HG02870 (cell line): ENCODE measurements at regions not wholly inside any gene's neighbourhood (a gene's known extent, or its start where the extent isn't known, plus 50 kb on each side); places are given as distances from the start of the nearest gene placed in this dataset.

Experiments
- ATAC-seq: cut with Tn5 transposase; IDR thresholded peaks from one replicate; pipeline ENCODE4 v1.9.1; 2021; ENCODE audit warnings: mild to moderate bottlenecking, moderate library complexity; ENCODE audit not compliant: unreplicated experiment

DNA sequence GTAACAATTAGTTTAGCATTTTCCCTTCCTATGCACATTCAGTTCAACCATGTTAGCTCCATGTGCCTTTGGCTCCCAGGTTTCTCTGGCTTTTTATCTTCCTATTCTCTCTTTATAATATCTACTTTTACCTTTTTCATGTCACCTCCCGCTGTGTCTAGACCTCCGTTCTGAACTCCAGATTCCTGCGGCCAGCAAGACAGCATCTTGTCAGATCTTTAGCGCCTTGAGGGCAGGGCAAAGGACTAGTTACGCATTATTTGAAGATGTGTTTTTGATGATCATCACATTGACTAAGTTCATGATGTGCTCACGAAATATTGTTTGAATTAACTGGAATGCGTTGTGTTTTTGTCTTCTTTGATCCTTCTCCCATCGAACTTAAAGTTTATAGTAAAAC, 1126.8 kb downstream of the CDH11 start:
- no peak for ATAC-seq

- no peak for ATAC-seq
Observed at GRCh38 chr16:63983401-63983800, 1138.5 kb downstream of the CDH11 start.

GRCh38 chr16:63982741-63983140, 1139.1 kb downstream of the CDH11 start:
- ATAC-seq = no peak

GRCh38 chr16:63982110-63982509, 1139.8 kb downstream of the CDH11 start:
- no peak for ATAC-seq

- ATAC-seq = no peak
Observed at GRCh38 chr16:63981639-63982038, 1140.2 kb downstream of the CDH11 start.

- ATAC-seq = no peak
Observed at GRCh38 chr16:63980763-63981162, 1141.1 kb downstream of the CDH11 start.

DNA sequence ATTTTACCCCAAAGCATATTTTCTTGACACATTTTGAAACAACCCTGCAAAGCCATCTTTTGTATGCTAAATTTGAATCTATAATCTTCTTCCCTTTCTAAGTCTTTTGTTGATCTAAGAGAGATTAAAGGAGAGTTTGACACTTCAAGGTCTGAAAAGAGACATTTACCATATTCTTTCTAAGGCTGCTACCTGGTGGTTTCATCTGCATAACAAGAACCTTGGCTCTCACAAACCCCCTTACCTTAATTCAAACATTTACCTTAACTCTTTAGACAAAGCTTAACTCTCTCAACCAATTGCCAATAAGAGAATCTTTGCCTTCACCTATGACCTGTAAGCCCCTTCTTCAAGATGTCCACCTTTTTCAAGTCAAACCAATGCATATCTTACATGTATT, 1143.6 kb downstream of the CDH11 start:
- ATAC-seq = no peak

GRCh38 chr16:63976345-63976744, 1145.5 kb downstream of the CDH11 start:
- ATAC-seq = no peak

GRCh38 chr16:63975669-63976068, 1146.2 kb downstream of the CDH11 start:
- ATAC-seq = no peak

DNA sequence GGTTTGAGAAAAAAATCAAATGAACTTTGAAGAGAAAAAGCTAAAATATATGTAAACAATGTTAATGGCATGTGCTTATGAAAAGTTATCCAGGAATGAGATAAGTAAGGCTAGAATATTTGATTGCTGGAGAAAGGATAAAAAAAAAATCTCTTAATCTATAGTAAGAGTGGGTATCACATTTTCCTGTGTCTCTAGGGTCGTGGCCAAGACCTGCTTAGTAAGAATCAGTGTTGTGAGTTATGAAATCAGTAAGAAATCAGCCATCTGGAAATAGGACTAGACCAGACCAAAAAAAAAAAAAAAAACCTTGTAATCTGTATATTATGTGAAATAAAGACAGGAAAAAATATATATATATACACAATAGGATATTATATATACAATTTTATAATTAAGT, 1153.9 kb downstream of the CDH11 start:
- ATAC-seq = no peak

DNA sequence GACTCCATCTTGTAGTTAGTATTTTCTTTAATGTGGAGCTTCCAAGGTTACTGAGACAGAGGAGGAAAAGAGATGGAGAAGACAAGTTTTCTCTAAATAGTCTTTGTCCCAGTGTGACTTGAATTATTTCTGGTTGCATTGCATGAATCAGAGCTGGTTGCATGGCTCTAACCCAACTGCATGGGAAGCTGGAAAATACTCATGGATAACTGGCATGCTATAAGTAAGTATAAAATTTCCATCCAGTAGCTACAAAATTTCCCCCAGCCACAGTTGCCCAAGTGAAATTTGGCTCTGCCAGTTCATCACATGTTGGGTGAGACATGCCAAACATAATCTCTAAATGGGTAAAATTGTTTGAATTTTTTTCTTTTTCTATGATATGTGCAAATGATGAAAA, 1161.5 kb downstream of the CDH11 start:
- no peak for ATAC-seq

GRCh38 chr16:63947022-63947421, 1174.8 kb downstream of the CDH11 start:
- no peak for ATAC-seq

DNA sequence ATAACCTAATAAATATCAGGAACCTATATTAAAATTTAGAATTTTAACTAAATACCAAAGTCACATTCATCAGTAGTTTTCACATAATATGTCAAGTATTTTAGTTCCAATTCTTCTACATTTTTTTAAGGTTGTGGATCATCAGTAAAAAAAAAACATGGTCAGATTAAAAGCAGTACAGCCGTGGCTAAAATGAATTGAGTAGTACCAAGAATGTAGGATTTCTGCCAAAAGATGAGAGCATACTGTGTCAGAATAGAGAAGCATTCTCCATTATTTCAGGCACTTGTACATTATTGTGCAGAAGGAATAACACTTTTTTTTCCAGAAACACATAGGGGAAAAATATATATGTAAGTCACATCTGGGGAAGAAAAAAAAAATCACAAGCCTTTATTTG, 1176.1 kb downstream of the CDH11 start:
- no peak for ATAC-seq

DNA sequence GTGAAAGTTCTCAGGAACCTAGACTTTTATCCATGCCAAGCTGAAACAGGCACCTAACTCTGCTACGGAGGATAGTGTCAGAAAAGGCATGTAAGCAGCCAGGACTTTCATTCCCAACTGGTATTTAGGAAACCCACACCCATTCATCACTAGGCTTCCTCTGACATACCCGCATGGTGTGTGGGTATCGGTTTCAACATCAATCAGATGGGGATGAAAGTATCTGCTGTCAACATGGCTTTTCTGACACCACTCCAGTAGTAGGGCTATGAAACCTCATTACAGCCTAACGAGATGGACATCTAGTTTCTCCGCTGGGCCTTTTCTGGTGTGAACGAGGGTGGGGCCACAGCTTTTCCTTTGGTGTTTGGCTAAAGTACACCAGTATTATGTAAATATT, 1178.3 kb downstream of the CDH11 start:
- ATAC-seq = no peak

DNA sequence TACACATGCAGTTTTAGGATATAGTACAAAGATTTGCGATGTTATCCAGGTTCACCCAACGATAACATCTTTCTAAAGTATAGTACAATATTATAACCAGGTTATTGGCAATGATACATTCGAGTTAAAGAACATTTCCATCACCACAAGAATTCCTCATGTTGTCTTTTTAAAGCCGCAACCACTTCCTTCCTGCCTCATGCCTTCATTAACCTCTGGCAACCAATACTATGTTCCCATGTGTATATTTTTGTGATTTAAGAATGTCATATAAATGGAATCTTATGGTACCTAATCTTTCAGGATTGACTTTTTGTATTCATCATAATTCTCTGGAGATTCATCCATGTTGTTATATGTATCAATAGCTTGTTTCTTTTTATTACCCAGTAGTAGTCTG, 1183.2 kb downstream of the CDH11 start:
- no peak for ATAC-seq

DNA sequence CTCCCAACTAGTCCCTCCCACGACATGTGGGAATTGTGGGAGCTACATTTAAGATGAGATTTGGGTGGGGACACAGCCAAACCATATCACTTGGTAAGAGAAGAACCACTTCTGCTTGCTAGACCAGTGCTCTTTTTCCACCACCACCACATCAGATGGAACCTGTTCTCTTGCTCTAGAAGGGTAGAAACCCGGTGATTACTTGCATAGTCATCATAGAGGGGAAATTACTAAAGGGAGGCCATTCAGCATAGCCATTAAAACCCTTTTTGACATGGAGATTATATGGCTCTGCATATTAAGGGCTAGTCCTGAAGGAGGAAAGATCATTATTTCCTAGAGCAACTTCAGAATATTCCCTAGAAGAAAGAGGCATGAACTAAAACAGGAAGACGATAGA, 1188.0 kb downstream of the CDH11 start:
- no peak for ATAC-seq

GRCh38 chr16:63928421-63928820, 1193.4 kb downstream of the CDH11 start:
- ATAC-seq = no peak

DNA sequence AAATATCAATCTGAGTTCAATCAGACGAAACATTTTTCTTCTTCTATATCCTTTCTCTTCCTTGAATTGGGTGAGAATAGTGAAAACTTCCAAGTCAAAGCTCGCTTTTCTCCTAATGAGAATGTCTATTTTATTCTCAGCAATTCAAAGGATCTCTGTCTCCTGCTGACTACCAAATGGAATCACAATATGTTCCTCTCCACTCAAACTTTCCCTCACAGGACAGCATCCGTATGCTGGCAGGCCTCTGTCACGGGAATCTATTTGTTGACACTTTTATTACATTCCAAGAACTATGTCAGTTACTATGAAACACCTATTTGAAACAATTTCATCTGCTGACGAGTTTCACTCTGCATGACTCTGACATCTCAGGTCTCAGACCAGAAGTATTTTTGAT, 1196.6 kb downstream of the CDH11 start:
- no peak for ATAC-seq

- no peak for ATAC-seq
Observed at GRCh38 chr16:63922560-63922959, 1199.3 kb downstream of the CDH11 start.

DNA sequence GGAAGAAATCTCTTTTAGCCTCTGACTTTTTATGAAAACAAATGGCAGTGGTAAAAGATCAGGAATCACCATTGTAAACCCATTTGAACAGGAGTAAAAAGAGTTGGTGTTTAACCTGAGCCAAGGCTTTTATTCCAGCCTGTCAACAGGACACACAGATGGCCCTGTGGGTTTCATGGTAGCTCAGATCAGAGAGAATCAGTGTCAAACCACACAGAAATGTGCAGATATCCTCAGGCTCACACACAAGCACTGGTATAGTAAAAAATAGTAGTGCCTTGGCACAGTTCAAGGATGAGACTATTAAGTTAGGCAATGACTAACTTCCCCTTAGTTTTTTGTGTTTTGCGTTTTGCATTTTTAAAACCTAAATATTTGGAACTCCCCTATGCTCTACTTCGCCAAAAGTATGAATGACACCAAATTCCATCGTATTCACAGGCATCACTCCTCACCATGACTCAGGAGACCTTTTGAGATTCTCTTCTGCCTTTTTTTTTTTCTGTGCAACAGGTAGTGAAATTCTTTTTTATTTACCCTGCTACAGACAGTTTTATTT, 1200.0 kb downstream of the CDH11 start:
- ATAC-seq = no peak

- no peak for ATAC-seq
Observed at GRCh38 chr16:63913290-63913689, 1208.6 kb downstream of the CDH11 start.

DNA sequence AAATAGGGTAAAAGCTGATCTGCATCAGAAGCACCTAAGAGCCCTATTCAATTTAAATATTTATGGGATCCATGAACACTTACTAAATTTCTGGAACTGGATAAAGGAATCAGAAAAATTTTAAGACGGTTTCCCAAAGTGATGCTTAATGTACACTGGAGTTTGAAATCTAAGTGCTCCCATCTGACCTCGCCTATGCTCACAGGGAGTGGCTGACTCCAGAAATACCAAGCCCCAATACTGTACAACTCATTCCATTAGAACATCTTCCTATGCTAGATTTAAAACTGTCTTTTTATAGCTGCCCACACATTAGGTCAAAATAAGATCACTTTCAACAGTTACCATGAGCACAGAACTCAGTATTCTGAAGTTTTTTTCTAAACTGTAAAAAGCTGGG, 1214.6 kb downstream of the CDH11 start:
- ATAC-seq = no peak

DNA sequence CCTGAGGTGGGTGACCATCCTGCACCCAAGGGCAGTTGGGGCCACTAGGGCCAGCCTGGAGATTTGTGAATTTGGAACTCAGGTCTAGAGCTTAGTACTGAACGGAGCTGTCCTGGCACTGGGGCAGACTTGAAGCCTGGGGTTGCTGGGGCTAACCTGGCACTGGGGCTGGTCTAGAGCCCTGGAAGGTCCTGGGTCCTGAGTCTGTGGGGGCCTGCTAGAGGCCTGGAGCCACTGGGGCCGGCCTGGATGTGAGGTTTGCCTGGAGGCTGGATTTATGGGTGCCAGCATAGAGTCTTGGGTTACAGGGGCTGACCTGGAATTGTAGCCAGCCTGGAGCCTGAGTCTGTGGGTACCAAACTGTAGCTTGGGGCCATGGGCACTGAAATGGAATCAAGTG, 1216.9 kb downstream of the CDH11 start:
- ATAC-seq = no peak

DNA sequence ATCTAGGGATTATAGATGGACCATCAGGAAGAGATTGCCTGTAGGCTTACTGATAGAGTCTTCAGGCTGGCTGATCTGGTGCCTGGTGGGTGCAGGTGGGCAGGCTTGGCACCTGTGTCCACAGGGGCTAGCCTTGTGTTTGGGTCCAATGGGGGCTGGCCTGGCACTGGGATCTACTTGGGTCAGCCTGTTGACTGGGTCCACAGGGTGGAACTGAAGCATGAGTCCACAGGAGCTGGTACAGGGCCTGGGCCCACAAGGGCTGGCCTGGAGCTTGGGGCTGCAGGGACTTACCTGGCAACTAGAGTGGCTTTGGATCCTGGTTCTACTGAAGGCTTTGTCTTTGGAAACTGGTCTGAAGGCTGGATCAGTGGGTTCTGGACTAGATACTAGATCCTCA, 1217.7 kb downstream of the CDH11 start:
- ATAC-seq = no peak
